ENCODE measurements at regions not wholly inside any gene's neighbourhood (a gene's known extent, or its start where the extent isn't known, plus 50 kb on each side); places are given as distances from the start of the nearest gene placed in this dataset.

DNA sequence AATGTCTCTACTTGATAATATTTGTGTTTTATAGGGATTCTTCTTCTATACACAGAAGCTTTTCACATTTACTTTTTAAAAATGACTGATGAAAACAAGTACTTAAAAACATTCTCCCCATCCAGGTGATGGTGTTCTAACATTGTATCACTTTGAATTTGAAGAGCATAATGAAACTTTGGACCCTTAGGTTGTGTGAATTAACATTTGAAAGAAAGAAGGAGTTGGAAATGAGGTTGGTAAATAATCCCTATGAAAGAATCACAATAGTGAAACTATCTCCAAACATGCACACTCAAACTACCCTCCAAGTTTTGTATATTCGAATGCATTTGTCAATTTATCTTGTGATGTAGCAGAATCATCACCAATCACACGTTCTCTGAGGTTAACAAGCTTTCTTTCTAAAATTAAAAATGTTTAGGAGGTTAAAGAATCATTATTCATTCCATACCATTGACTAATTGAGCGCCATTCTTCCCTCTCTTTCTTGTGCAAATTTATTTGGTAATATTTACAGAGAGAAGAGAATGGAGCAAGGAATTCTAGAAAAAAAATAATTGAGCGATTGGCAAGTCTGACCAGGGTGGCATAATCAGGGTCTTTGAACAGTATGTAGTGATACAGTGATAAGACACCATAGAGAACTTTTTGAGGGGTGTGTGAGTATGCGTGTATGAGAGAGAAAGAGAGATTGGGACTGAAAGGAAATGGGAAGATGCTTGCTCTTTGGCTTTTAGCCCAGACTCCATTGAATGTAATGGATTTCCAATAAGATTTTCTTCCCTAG is 260.0 kb upstream of the NRXN1 start:
- TF ChIP-seq, protein P1, sequence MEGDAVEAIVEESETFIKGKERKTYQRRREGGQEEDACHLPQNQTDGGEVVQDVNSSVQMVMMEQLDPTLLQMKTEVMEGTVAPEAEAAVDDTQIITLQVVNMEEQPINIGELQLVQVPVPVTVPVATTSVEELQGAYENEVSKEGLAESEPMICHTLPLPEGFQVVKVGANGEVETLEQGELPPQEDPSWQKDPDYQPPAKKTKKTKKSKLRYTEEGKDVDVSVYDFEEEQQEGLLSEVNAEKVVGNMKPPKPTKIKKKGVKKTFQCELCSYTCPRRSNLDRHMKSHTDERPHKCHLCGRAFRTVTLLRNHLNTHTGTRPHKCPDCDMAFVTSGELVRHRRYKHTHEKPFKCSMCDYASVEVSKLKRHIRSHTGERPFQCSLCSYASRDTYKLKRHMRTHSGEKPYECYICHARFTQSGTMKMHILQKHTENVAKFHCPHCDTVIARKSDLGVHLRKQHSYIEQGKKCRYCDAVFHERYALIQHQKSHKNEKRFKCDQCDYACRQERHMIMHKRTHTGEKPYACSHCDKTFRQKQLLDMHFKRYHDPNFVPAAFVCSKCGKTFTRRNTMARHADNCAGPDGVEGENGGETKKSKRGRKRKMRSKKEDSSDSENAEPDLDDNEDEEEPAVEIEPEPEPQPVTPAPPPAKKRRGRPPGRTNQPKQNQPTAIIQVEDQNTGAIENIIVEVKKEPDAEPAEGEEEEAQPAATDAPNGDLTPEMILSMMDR (IDR thresholded peaks at IDR 0.05), result no peak
- TF ChIP-seq POLR2A (IDR thresholded peaks at IDR 0.05), result no peak
- no peak for TF ChIP-seq POLR2AphosphoS5 (IDR thresholded peaks at IDR 0.05)
- TF ChIP-seq EP300 (IDR thresholded peaks at IDR 0.05), result no peak

Measured in sigmoid colon (tissue), 4 donors.